GM18505 (cell line): ENCODE measurements at regions not wholly inside any gene's neighbourhood (a gene's known extent, or its start where the extent isn't known, plus 50 kb on each side); places are given as distances from the start of the nearest gene placed in this dataset.

Experiments used
- ATAC-seq: cut with Tn5 transposase; IDR thresholded peaks from one replicate; pipeline ENCODE4 v1.9.1; 2021; ENCODE audit not compliant: unreplicated experiment
- POLR2A ChIP-seq: IDR thresholded peaks from 4 replicates; pipeline ENCODE4 v1.6.1; 2011; ENCODE audit warnings: borderline replicate concordance; ENCODE audit not compliant: insufficient read depth, insufficient read length; ENCODE audit errors: extremely low read depth

GRCh38 chr14:97468220-97468619 lies 671.0 kb downstream of the VRK1 start:
- TF ChIP-seq POLR2A: no peak
- no peak for ATAC-seq

GRCh38 chr14:97477353-97477752 lies 680.2 kb downstream of the VRK1 start:
- no peak for ATAC-seq
- TF ChIP-seq POLR2A: no peak

- ATAC-seq: no peak
- TF ChIP-seq POLR2A: no peak
Measured at GRCh38 chr14:97485201-97485600, 688.0 kb downstream of the VRK1 start.

- no peak for ATAC-seq
Measured at GRCh38 chr14:97486601-97487120, 689.5 kb downstream of the VRK1 start.

GRCh38 chr14:97489750-97490149 lies 692.6 kb downstream of the VRK1 start:
- no peak for ATAC-seq
- TF ChIP-seq POLR2A: no peak

More at GRCh38 chr14:97486601-97487120, 689.5 kb downstream of the VRK1 start:
- TF ChIP-seq POLR2A: no peak

- no peak for ATAC-seq
- no peak for TF ChIP-seq POLR2A
Measured at GRCh38 chr14:97490521-97491070, 693.4 kb downstream of the VRK1 start.

- ATAC-seq: no peak
- TF ChIP-seq POLR2A: no peak
Measured at GRCh38 chr14:97491697-97492096, 694.5 kb downstream of the VRK1 start.

- TF ChIP-seq POLR2A: no peak
- no peak for ATAC-seq
Measured at GRCh38 chr14:97499790-97500481, 702.8 kb downstream of the VRK1 start.

- no peak for ATAC-seq
- TF ChIP-seq POLR2A: no peak
Measured at GRCh38 chr14:97506626-97507025, 709.4 kb downstream of the VRK1 start.

GRCh38 chr14:97513891-97514290 lies 716.7 kb downstream of the VRK1 start:
- no peak for TF ChIP-seq POLR2A
- no peak for ATAC-seq

- no peak for TF ChIP-seq POLR2A
- ATAC-seq: no peak
Measured at GRCh38 chr14:97517566-97518234, 720.5 kb downstream of the VRK1 start.

- TF ChIP-seq POLR2A: no peak
Measured at GRCh38 chr14:97523936-97524335, 726.8 kb downstream of the VRK1 start.

GRCh38 chr14:97524589-97525319 lies 727.6 kb downstream of the VRK1 start:
- no peak for ATAC-seq
- no peak for TF ChIP-seq POLR2A

More at GRCh38 chr14:97523936-97524335, 726.8 kb downstream of the VRK1 start:
- no peak for ATAC-seq
